Adipocyte (in vitro differentiated cells): ENCODE measurements at regions not wholly inside any gene's neighbourhood (a gene's known extent, or its start where the extent isn't known, plus 50 kb on each side); places are given as distances from the start of the nearest gene placed in this dataset.

Experiments
- DNase-seq: peaks from one replicate; pipeline ENCODE4 v3.0.0-alpha.2; 2015; ENCODE audit warnings: low read depth
- H3K27me3 ChIP-seq: replicated peaks from 2 replicates; pipeline ENCODE4 v1.7.0; 2013; ENCODE audit warnings: mild to moderate bottlenecking, low read length, moderate library complexity; ENCODE audit not compliant: control insufficient read depth, insufficient read depth
- H3K36me3 ChIP-seq: 2 replicates; pipeline ENCODE4 v1.7.0; 2013; ENCODE audit warnings: low read length, mild to moderate bottlenecking, moderate library complexity; ENCODE audit not compliant: control insufficient read depth, insufficient read depth, severe bottlenecking
- H3K4me1 ChIP-seq: 2 replicates; pipeline ENCODE4 v1.7.0; 2013; ENCODE audit warnings: mild to moderate bottlenecking, low read length, moderate library complexity; ENCODE audit not compliant: control insufficient read depth, insufficient read depth
- H3K4me3 ChIP-seq: 2 replicates; pipeline ENCODE4 v1.7.0; 2013; ENCODE audit warnings: mild to moderate bottlenecking, low read length, moderate library complexity
- H3K9ac ChIP-seq: 2 replicates; pipeline ENCODE4 v1.7.0; 2013; ENCODE audit warnings: mild to moderate bottlenecking, low read length, moderate library complexity
- H3K9me3 ChIP-seq: 2 replicates; pipeline ENCODE4 v1.7.0; 2013; ENCODE audit warnings: mild to moderate bottlenecking, low read length, moderate library complexity; ENCODE audit not compliant: control insufficient read depth

DNA sequence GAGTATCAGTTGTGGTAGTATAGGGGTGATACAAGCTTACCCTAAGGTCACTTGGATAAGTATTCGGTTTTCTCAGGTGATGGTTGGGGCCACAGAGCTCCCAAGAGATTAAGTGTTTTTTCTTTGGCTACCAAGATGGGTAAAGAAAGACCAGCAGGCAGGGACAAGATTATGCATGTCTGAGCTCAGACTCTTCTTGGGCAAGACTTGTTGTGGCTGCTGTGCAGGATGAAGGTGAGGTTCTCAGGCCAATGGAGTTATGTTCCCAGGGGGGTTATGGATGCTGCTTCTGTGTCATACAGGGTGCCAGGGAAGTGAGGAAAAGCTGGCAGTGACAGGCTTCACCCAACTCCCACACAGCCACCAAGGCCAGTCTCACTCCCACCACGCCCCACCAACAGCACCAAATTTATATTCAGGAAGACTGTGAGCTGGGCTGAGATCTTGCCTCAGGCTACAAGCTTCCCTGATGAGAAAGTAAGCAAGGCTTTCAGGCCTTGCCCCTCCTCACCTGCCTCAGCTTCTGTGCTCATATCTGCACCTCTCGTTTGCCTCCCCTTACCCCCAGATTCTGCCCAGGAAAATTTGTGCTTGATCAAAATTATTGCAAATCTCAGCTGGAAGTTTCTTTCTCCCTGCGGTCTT lies 511.8 kb upstream of the SLITRK1 start:
- Histone ChIP-seq H3K4me3 (no peak overlapping the region), H3K36me3 (no peaks in the 10 kb centered on the region), H3K4me1 (no peaks in the 10 kb centered on the region), H3K9ac (no peak overlapping the region), H3K27me3 (no peaks in the 10 kb centered on the region), H3K9me3 (peaks cover 6% of the 10 kb centered on the region)
- no peak for DNase-seq

DNA sequence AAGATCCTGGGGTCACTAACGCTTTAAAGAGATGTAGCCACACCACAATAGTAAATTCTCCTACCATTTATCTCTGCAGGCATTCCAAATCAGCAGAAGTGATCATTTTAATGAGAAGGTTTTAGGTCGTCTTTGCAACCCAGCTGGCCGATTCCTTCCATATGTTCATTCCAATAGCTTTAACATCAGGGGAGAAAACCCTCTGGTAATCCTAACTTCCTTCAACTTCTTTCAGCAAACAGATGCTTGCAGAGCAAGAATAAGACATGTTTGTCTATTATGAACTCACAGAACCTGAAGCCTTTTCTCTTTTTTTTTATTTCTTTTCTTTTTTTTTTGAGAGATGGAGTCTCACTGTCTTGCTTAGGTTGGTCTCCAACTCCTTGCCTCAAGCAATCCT lies 498.6 kb upstream of the SLITRK1 start:
- Histone ChIP-seq H3K4me3 (no peak overlapping the region), H3K9ac (no peak overlapping the region), H3K9me3 (peaks cover 4% of the 10 kb centered on the region), H3K36me3 (no peaks in the 10 kb centered on the region), H3K4me1 (no peaks in the 10 kb centered on the region), H3K27me3 (no peaks in the 10 kb centered on the region)
- DNase-seq, result no peak

DNA sequence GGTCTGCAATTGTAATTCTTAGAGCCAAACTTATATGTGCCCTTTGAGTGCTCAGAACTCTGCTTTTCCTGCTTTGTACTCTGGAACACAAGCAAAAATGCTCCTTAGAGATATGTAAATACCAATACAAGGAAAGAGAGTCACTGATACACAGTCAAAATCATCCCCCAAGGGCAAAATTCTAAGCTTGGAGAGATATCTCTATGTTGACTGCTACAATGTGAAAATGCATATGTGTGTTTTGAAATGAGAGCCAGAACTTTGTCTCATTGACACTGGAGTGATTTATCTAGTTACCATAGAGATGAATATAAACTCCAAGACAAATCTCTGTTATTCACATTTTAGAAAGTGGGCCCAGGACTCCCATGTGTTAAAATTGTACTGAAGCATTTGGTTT lies 494.8 kb upstream of the SLITRK1 start:
- H3K27me3 ChIP-seq, result no peaks in the 10 kb centered on the region
- no peaks in the 10 kb centered on the region for H3K36me3 ChIP-seq
- no peaks in the 10 kb centered on the region for H3K4me1 ChIP-seq
- H3K9me3 ChIP-seq, result no peaks in the 10 kb centered on the region
- peak; percentile 2 for DNase-seq
- H3K4me3 ChIP-seq, result no peak overlapping the region
- no peak overlapping the region for H3K9ac ChIP-seq

DNA sequence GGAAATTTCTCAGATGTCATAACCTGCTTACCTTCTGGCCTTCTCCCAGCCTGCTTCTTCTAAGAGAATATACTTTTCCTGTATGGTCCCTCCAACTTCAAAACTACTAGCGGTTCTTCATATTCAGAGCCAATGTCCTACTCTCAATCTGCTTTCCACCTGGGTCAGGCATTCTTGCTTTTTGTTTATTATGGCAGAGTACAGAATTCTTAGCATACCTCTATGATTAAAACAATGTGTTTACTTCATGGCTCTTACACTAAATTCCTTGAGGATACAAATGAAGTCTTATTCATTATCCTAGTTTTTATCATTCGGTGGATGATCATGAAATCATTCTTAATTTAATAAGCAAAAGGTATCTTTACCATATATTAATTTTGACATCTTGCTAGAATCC lies 484.2 kb upstream of the SLITRK1 start:
- Histone ChIP-seq H3K27me3 (no peaks in the 10 kb centered on the region), H3K36me3 (no peaks in the 10 kb centered on the region), H3K4me1 (no peaks in the 10 kb centered on the region), H3K4me3 (no peak overlapping the region), H3K9me3 (no peaks in the 10 kb centered on the region), H3K9ac (no peak overlapping the region)
- DNase-seq, result peak; percentile 39

DNA sequence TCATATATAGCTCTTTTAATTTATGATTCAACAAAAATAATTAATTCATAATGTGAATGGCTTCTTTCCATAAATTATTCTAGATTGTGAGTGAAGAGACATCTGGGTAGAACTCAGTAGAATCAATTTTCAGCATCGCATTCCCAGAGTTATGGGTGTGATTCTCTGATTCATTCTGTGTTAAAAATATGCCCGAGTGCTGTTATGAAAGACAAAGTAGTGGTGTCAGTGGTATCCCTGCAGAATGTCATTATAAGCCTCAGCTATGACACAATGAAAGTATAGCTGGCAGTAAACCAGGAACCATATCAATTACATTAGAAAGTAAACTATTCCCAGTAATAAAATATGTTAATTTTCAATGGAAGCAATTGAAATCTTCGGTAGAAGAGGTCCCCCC lies 480.5 kb upstream of the SLITRK1 start:
- Histone ChIP-seq H3K9ac (no peak overlapping the region), H3K27me3 (no peaks in the 10 kb centered on the region), H3K36me3 (no peaks in the 10 kb centered on the region), H3K9me3 (no peaks in the 10 kb centered on the region), H3K4me1 (no peaks in the 10 kb centered on the region), H3K4me3 (no peak overlapping the region)
- DNase-seq, result peak; percentile 48

DNA sequence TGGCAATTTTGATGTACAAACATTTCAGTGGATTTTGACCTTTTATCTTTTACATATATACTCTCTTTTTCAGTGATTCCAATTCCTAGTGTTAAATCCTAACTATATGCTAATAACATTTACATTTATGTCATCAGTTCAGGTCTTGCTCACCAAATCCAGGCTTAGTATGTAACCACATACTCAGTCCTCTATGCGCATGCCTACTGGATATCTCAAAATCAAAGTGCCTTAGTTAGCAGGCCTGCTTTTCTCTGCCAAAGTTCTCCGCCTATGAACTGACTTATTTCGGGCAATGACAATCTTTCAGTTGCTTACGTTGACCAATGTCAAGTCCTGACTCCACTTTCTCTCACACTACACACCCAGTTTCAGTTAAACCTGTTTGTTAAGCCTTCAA lies 478.5 kb upstream of the SLITRK1 start:
- Histone ChIP-seq H3K27me3 (no peaks in the 10 kb centered on the region), H3K4me3 (no peak overlapping the region), H3K9ac (no peak overlapping the region), H3K9me3 (no peaks in the 10 kb centered on the region), H3K4me1 (no peaks in the 10 kb centered on the region), H3K36me3 (no peaks in the 10 kb centered on the region)
- no peak for DNase-seq

DNA sequence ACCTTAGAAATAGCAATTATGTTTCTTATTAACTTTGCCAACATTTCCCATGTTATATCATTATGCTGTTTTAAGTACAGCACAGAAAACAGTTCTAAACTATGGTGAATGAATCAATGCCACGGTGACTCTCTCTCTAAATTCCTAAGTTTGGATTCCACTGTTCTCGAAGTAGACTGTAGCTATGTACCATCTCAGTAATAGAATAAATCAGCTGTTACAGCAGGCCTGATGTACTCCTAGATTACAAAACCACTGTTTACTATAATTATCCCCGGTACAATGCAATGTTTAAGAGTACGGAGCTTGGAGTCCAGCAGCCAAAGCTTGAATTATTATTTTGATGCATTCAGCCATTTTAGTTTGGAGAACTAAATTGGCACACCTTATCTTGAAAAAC lies 476.3 kb upstream of the SLITRK1 start:
- peak; percentile 46 for DNase-seq
- no peaks in the 10 kb centered on the region for H3K27me3 ChIP-seq
- H3K4me3 ChIP-seq, result no peak overlapping the region

DNA sequence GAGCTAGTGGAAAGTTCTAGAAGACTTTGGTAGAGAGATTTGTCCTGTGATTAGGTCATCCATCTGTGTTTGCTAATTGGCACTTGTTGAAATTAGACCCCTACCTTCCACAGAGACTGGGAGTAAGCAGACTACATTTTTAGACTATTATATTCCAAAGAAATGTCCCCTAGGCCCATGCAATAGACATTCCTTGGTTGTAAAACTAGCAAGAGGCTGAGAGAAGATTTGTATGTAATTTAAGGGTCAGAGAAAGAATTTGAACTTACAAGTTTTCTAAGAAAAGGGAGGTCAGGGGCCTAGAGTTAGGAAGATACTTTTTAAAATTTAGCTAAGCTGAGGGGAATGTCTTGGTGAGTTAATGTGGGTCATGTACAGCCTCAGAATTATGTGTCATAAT lies 470.7 kb upstream of the SLITRK1 start:
- H3K4me1 ChIP-seq, result no peaks in the 10 kb centered on the region
- H3K36me3 ChIP-seq, result no peaks in the 10 kb centered on the region
- no peaks in the 10 kb centered on the region for H3K9me3 ChIP-seq
- DNase-seq, result peak; percentile 69
- H3K9ac ChIP-seq, result no peak overlapping the region
- H3K4me3 ChIP-seq, result no peak overlapping the region
- no peaks in the 10 kb centered on the region for H3K27me3 ChIP-seq

More for the DNA sequence above, 476.3 kb upstream of the SLITRK1 start:
- Histone ChIP-seq H3K36me3 (no peaks in the 10 kb centered on the region), H3K4me1 (no peaks in the 10 kb centered on the region), H3K9ac (no peak overlapping the region), H3K9me3 (no peaks in the 10 kb centered on the region)

DNA sequence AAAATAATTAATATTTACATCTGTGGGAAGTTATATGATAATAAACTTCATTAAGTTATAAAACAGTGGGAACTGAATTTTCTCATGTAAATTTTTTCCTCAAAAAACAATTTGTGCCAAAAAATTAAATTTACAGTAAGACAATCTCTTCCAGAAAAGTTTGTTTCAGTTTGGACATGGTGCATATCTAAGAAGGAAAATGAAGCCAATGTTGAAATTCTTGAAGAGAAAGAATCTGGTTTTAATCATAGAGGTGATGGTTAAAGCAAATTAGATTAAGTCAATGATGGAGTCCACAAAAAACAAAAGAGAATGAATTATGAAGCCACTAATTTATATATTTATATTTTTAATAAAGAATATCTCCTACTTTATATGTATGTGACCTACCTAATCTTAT lies 457.2 kb upstream of the SLITRK1 start:
- no peak overlapping the region for H3K4me3 ChIP-seq
- no peaks in the 10 kb centered on the region for H3K27me3 ChIP-seq
- DNase-seq, result peak; percentile 54
- no peaks in the 10 kb centered on the region for H3K36me3 ChIP-seq
- no peaks in the 10 kb centered on the region for H3K4me1 ChIP-seq
- H3K9ac ChIP-seq, result no peak overlapping the region
- no peaks in the 10 kb centered on the region for H3K9me3 ChIP-seq

DNA sequence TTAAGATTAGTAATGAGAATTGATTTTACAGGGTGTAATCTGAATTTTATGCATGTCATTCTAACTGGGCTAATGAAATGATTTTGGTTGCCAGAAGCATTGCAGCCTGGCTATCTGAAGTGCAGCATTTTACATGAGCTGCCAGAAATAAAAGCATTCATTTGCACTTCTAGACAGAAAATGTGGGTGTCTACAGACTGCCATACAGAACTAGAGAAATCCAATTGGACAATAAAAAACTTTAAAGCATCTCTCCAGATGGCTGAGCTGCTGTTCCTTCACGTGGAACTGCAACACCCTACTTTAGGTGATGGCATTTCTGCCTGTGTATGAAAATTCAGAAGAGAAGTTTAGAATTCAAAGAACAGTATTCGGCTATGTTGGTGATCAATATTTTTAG lies 450.1 kb upstream of the SLITRK1 start:
- no peak overlapping the region for H3K9ac ChIP-seq
- no peak for DNase-seq
- no peaks in the 10 kb centered on the region for H3K9me3 ChIP-seq
- H3K27me3 ChIP-seq, result no peaks in the 10 kb centered on the region
- H3K4me1 ChIP-seq, result no peaks in the 10 kb centered on the region
- H3K36me3 ChIP-seq, result no peaks in the 10 kb centered on the region
- H3K4me3 ChIP-seq, result no peak overlapping the region

DNA sequence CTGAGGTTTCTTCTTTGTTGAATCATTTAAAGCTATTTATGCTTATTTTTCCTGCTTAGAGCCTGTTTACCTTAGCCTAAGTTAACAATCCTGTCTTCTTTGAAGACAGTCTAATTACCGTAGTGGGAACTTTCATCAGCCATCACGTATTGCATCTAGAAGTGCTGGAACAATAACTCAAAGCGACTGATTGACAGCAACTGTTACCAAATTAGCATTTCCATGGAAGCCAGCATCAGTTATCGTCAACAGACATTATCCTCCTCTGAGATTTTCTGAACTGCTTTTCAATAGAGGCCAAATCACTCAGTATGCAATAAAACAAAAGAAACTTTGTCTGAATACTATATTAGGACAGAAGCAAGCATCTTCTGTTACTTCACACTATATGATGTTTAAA lies 433.3 kb upstream of the SLITRK1 start:
- Histone ChIP-seq H3K4me1 (no peaks in the 10 kb centered on the region), H3K36me3 (no peaks in the 10 kb centered on the region), H3K4me3 (no peak overlapping the region), H3K27me3 (no peaks in the 10 kb centered on the region), H3K9me3 (no peaks in the 10 kb centered on the region), H3K9ac (no peak overlapping the region)
- DNase-seq, result no peak

DNA sequence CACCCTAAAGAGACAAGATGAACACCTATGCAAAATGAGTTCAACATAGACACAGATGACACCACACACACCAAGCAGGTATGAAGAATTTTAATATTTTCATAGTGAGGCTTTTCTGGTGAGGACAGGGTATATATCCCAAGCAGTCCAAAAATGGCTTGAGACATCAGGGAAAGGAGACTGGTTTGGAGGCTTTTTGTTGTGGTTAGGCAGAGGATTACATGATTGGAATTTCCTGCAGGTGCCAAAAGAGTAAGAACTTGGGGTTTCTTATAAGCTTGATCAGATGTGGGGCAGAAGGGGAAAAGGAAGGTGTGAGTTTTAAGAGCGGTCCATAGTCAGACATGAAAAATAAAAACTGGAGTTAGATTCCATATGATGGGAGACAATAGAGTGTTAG lies 420.8 kb upstream of the SLITRK1 start:
- H3K9me3 ChIP-seq, result no peaks in the 10 kb centered on the region
- H3K4me3 ChIP-seq, result no peak overlapping the region
- no peaks in the 10 kb centered on the region for H3K4me1 ChIP-seq
- no peaks in the 10 kb centered on the region for H3K36me3 ChIP-seq
- no peak overlapping the region for H3K9ac ChIP-seq
- DNase-seq, result no peak
- H3K27me3 ChIP-seq, result no peaks in the 10 kb centered on the region
